Astrocyte (in vitro differentiated cells and primary cell): ENCODE measurements at regions not wholly inside any gene's neighbourhood (a gene's known extent, or its start where the extent isn't known, plus 50 kb on each side); places are given as distances from the start of the nearest gene placed in this dataset.

Experiments
- EZH2 ChIP-seq: IDR thresholded peaks from 2 replicates; pipeline ENCODE4 v1.6.1; 2012; ENCODE audit warnings: mild to moderate bottlenecking, low read length, inconsistent platforms; ENCODE audit not compliant: insufficient read depth
- TF ChIP-seq, protein P1 (sequence below): IDR thresholded peaks from 2 replicates; pipeline ENCODE4 v1.5.1; 2011; ENCODE audit warnings: low read depth, mild to moderate bottlenecking, inconsistent platforms, low read length, moderate library complexity; ENCODE audit not compliant: insufficient read depth

DNA sequence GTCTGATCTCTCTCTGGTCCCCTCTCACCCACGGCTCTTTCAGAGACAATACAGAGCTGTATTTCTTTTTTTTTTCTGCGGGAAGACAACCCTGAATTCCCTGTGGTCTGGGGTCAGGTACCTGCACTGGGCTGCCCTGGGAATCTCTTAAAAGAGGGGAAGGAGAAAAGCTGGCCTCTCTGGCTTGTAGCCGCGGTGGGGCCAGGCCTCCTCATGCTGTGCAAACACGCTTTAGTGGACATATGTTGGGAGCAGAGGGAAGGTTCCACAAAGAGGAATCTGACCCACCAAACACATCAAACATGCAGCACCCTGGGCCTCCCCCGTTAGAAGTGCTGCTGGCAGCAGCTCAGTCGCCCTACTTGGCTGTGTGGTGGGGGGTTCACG is 143.7 kb upstream of the ZFHX3 start:
- TF ChIP-seq EZH2 = no peak
- TF ChIP-seq, protein P1, sequence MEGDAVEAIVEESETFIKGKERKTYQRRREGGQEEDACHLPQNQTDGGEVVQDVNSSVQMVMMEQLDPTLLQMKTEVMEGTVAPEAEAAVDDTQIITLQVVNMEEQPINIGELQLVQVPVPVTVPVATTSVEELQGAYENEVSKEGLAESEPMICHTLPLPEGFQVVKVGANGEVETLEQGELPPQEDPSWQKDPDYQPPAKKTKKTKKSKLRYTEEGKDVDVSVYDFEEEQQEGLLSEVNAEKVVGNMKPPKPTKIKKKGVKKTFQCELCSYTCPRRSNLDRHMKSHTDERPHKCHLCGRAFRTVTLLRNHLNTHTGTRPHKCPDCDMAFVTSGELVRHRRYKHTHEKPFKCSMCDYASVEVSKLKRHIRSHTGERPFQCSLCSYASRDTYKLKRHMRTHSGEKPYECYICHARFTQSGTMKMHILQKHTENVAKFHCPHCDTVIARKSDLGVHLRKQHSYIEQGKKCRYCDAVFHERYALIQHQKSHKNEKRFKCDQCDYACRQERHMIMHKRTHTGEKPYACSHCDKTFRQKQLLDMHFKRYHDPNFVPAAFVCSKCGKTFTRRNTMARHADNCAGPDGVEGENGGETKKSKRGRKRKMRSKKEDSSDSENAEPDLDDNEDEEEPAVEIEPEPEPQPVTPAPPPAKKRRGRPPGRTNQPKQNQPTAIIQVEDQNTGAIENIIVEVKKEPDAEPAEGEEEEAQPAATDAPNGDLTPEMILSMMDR = no peak
